Trophoblast cell (in vitro differentiated cells and primary cell): ENCODE measurements at regions not wholly inside any gene's neighbourhood (a gene's known extent, or its start where the extent isn't known, plus 50 kb on each side); places are given as distances from the start of the nearest gene placed in this dataset.
A peak's percentile ranks its signal among the peaks of the same experiment; 100 is the strongest.

Experiments used
- DNase-seq, 2 donors: peaks; one replicate each; pipeline ENCODE4 v3.0.0-alpha.2; 2016
- H2AFZ ChIP-seq: 2 replicates; pipeline ENCODE4 v1.6.1; 2013; ENCODE audit warnings: low read length, moderate library complexity, mild to moderate bottlenecking; ENCODE audit not compliant: insufficient read depth, poor library complexity
- H2AK5ac ChIP-seq: 2 replicates; pipeline ENCODE4 v1.6.1; 2013; ENCODE audit warnings: mild to moderate bottlenecking, low read length
- H2BK120ac ChIP-seq: 2 replicates; pipeline ENCODE4 v1.6.1; 2013; ENCODE audit warnings: low read length, mild to moderate bottlenecking, moderate library complexity; ENCODE audit not compliant: insufficient read depth, poor library complexity
- H2BK12ac ChIP-seq: 2 replicates; pipeline ENCODE4 v1.6.1; 2013; ENCODE audit warnings: mild to moderate bottlenecking, low read length, moderate library complexity
- H2BK5ac ChIP-seq: 2 replicates; pipeline ENCODE4 v1.6.1; 2013; ENCODE audit warnings: low read length, low read depth, moderate library complexity, mild to moderate bottlenecking; ENCODE audit not compliant: poor library complexity
- H3K14ac ChIP-seq: 2 replicates; pipeline ENCODE4 v1.6.1; 2013; ENCODE audit warnings: mild to moderate bottlenecking, low read length
- H3K18ac ChIP-seq: 2 replicates; pipeline ENCODE4 v1.6.1; 2013; ENCODE audit warnings: mild to moderate bottlenecking, low read length
- H3K23ac ChIP-seq: 2 replicates; pipeline ENCODE4 v1.6.1; 2013; ENCODE audit warnings: low read length
- H3K27ac ChIP-seq: 2 replicates; pipeline ENCODE4 v1.5.1; 2013; ENCODE audit warnings: low read depth, mild to moderate bottlenecking, inconsistent platforms, low read length, moderate library complexity
- H3K27me3 ChIP-seq: 2 replicates; pipeline ENCODE4 v1.6.1; 2013; ENCODE audit warnings: inconsistent platforms, mild to moderate bottlenecking, low read length, moderate library complexity; ENCODE audit not compliant: insufficient read depth
- H3K36me3 ChIP-seq, 2 experiments: 1 replicate in 1 of 2; 2 replicates in 1 of 2; pipeline ENCODE4 v1.6.1; 2013; ENCODE audit warnings: low read length in 2 of 2, mild to moderate bottlenecking in 2 of 2, moderate library complexity in 1 of 2; ENCODE audit not compliant: insufficient read depth in 2 of 2, control insufficient read depth in 1 of 2
- H3K4ac ChIP-seq: 2 replicates; pipeline ENCODE4 v1.6.1; 2013; ENCODE audit warnings: low read depth, mild to moderate bottlenecking, low read length, moderate library complexity
- H3K4me1 ChIP-seq, 2 experiments: 1 replicate in 1 of 2; 2 replicates in 1 of 2; pipeline ENCODE4 v1.6.1; 2013; ENCODE audit warnings: low read length in 2 of 2, mild to moderate bottlenecking in 2 of 2, moderate library complexity in 1 of 2; ENCODE audit not compliant: insufficient read depth in 2 of 2, control insufficient read depth in 1 of 2
- H3K4me2 ChIP-seq: 2 replicates; pipeline ENCODE4 v1.6.1; 2013; ENCODE audit warnings: inconsistent platforms, mild to moderate bottlenecking, low read length, moderate library complexity
- H3K4me3 ChIP-seq: 2 replicates; pipeline ENCODE4 v1.5.1; 2013; ENCODE audit warnings: mild to moderate bottlenecking, low read depth, low read length, inconsistent platforms
- H3K79me1 ChIP-seq: one replicate; pipeline ENCODE4 v1.6.1; 2013; ENCODE audit warnings: low read length
- H3K79me2 ChIP-seq: 2 replicates; pipeline ENCODE4 v1.6.1; 2013; ENCODE audit warnings: low read length, mild to moderate bottlenecking; ENCODE audit not compliant: control insufficient read depth, insufficient read depth, poor library complexity
- H3K9ac ChIP-seq: 2 replicates; pipeline ENCODE4 v1.6.1; 2013; ENCODE audit warnings: mild to moderate bottlenecking, low read length
- H3K9me3 ChIP-seq: 2 replicates; pipeline ENCODE4 v1.6.1; 2013; ENCODE audit warnings: low read depth, mild to moderate bottlenecking, control low read depth, inconsistent platforms, low read length; ENCODE audit not compliant: insufficient read depth
- H4K12ac ChIP-seq: 2 replicates; pipeline ENCODE4 v1.6.1; 2013; ENCODE audit warnings: low read depth, mild to moderate bottlenecking, low read length, moderate library complexity
- H4K8ac ChIP-seq: 2 replicates; pipeline ENCODE4 v1.6.1; 2013; ENCODE audit warnings: low read depth, mild to moderate bottlenecking, low read length, moderate library complexity
- H4K91ac ChIP-seq: one replicate; pipeline ENCODE4 v1.6.1; 2013; ENCODE audit warnings: low read depth, mild to moderate bottlenecking, low read length, moderate library complexity
- WGBS: extraction: QIAGEN DNeasy Blood & Tissue Kit; methylation state at CpG from one replicate; pipeline ENCODE4 v1.1.7; 2013; ENCODE audit warnings: missing lambda C conversion rate; ENCODE audit not compliant: insufficient read length, insufficient coverage; ENCODE audit errors: extremely low coverage; 5-methylcytosine and 5-hydroxymethylcytosine counted together

DNA sequence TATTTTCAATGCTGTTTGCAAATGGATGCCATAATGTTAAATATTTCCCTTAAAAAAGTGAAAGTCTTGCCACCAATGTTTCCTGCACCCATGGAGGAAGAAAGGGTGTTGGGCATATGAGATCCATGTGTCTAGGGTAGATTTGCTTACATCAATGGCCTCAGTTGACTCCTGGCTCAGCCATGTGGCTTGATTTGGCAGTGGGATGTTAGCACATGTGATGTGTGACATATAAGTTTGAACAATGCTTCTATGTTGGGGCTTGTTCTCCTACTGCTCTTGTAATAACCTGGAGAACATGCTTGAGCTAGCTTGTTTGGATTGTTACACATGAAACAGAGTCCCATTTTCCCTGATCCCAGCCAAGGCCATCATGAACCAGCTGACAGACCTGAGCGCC is 187.6 kb downstream of the SCP2D1 start:
- DNase-seq: no peak
- H4K8ac ChIP-seq: no peak overlapping the region
- H2BK120ac ChIP-seq: no peak overlapping the region
- no peak overlapping the region for H3K18ac ChIP-seq
- no peak overlapping the region for H3K14ac ChIP-seq
- no peak overlapping the region for H3K4me2 ChIP-seq
- no peak overlapping the region for H3K9ac ChIP-seq
- H3K79me2 ChIP-seq: no peaks in the 10 kb centered on the region
- no peak overlapping the region for H4K12ac ChIP-seq
- H4K91ac ChIP-seq: no peak overlapping the region
- H3K23ac ChIP-seq: no peak overlapping the region
- H3K36me3 ChIP-seq: no peaks in the 10 kb centered on the region
- no peaks in the 10 kb centered on the region for H3K27me3 ChIP-seq
- H2AFZ ChIP-seq: no peak overlapping the region
- H3K4me3 ChIP-seq: no peak overlapping the region
- no peak overlapping the region for H2BK12ac ChIP-seq
- no peaks in the 10 kb centered on the region for H3K79me1 ChIP-seq
- H3K4ac ChIP-seq: no peak overlapping the region
- H3K27ac ChIP-seq: no peak overlapping the region
- H3K4me1 ChIP-seq: no peaks in the 10 kb centered on the region
- H3K9me3 ChIP-seq: peaks cover 4% of the 10 kb centered on the region
- no CpG with 5 or more reads among the region's 1 CpG for WGBS
- no peak overlapping the region for H2BK5ac ChIP-seq
- no peak overlapping the region for H2AK5ac ChIP-seq

DNA sequence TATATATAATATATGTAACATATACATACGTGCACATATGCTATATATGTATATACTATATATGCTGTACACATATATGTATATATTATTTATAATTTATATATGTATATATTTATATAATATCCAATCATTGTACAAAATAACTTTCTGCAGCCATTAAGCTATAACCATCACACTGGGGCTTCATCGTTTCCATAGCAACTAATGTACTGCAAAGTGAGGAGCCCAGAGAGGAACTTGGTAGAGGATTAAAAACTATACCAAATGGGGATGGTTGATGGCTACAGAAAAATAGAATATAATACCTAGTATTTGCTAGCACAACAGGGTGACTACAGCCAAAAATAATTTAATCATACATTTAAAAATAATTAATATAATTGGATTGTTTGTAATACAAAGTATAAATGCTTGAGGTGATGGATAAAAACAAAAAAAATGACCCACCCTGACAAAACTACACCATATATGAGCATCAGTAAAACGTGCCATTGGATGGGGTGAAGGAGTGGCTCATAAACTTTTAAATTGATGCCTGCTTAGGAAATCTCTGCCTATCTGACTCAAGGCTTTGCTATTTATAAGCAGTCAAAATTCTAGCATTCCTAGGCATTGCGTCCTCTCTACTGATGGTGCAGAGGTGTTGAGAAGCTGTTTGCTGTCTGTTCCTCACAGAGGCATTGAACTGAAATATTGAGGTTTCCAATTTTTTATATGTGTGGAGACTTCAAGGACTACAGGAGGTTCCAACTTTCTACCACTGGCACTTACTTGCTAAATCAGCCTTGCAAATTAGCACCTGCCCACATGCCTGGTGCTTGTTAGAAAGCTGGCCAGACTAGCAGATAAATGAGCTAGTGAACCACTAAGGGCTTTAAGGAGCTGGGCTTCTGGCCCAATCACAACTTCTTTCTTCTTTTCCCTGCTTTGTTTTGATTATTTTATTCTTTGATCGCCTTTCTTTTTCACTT is 190.1 kb downstream of the SCP2D1 start:
- Histone ChIP-seq H2BK5ac (no peak overlapping the region), H3K14ac (no peak overlapping the region), H3K9ac (no peak overlapping the region), H4K8ac (no peak overlapping the region), H3K27ac (no peak overlapping the region), H3K4me1 (no peaks in the 10 kb centered on the region), H2AFZ (no peak overlapping the region), H3K27me3 (no peaks in the 10 kb centered on the region), H3K79me2 (no peaks in the 10 kb centered on the region), H3K4me3 (no peak overlapping the region), H2BK120ac (no peak overlapping the region), H3K79me1 (no peaks in the 10 kb centered on the region), H4K12ac (no peak overlapping the region), H2AK5ac (no peak overlapping the region), H3K4me2 (no peak overlapping the region), H4K91ac (no peak overlapping the region), H3K9me3 (peaks cover 1% of the 10 kb centered on the region), H3K18ac (no peak overlapping the region), H3K36me3 (no peaks in the 10 kb centered on the region), H2BK12ac (no peak overlapping the region), H3K23ac (no peak overlapping the region), H3K4ac (no peak overlapping the region)
- no CpG with 5 or more reads among the region's 5 CpGs for WGBS
- DNase-seq: peak; percentile 9 to 68

DNA sequence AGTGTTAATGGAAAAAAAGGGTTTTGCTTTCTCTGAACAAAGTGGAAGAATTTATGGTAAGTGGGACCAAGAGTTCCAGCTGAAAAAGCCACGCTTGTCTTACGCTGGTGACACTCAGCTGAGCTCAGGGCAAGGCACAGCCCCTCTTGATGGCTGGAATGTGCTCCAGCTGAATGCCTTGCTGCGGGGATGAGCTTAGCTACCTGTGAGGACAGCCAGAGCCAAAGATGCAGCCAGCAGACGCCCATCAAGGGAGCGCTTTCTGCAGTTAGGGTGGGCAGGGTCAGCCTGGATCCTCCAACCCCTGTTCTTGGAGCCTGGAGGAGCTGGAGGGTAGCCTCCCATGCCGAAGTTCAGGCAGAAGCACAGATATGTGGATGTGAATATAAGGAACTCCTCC is 191.4 kb downstream of the SCP2D1 start:
- Histone ChIP-seq H3K79me2 (no peaks in the 10 kb centered on the region), H2BK5ac (no peak overlapping the region), H3K23ac (no peak overlapping the region), H4K91ac (no peak overlapping the region), H3K4me2 (no peak overlapping the region), H3K4me3 (no peak overlapping the region), H3K14ac (no peak overlapping the region), H3K9me3 (peaks cover under 1% of the 10 kb centered on the region), H3K4me1 (no peaks in the 10 kb centered on the region), H3K9ac (no peak overlapping the region), H3K27me3 (no peaks in the 10 kb centered on the region), H3K27ac (no peak overlapping the region), H2AK5ac (no peak overlapping the region), H4K8ac (no peak overlapping the region), H2BK120ac (no peak overlapping the region), H3K36me3 (no peaks in the 10 kb centered on the region), H3K4ac (no peak overlapping the region), H4K12ac (no peak overlapping the region), H2BK12ac (no peak overlapping the region), H3K79me1 (no peaks in the 10 kb centered on the region), H2AFZ (no peak overlapping the region), H3K18ac (no peak overlapping the region)
- no peak for DNase-seq
- no CpG with 5 or more reads among the region's 6 CpGs for WGBS

DNA sequence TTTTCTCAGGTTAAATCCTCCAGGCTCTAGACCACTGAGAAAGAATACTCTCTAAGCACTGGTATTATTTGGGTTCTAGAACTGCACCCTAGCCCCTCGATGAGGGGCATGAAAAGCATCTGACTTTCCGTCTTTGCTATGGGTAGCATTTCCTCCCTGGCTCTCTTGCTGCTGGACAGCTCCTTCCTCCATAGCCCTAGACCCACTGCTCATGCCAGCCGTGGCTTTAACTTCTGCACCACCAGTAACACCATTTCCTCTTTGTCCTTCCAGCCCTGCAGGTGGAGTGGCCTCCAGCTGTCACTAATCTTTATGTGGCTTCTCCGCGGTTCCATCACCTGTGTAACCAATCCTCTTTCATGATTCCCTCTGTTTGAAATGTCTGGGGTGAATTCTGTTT is 194.9 kb downstream of the SCP2D1 start:
- Histone ChIP-seq H3K79me2 (no peaks in the 10 kb centered on the region), H2BK12ac (no peak overlapping the region), H3K79me1 (no peaks in the 10 kb centered on the region), H3K23ac (no peak overlapping the region), H4K12ac (no peak overlapping the region), H3K18ac (no peak overlapping the region), H3K4me2 (no peak overlapping the region), H3K4ac (no peak overlapping the region), H2AK5ac (no peak overlapping the region), H3K14ac (no peak overlapping the region), H3K27me3 (no peaks in the 10 kb centered on the region), H3K9ac (no peak overlapping the region), H4K8ac (no peak overlapping the region), H3K27ac (no peak overlapping the region), H2BK120ac (no peak overlapping the region), H2BK5ac (no peak overlapping the region), H3K4me3 (no peak overlapping the region), H2AFZ (no peak overlapping the region), H3K4me1 (no peaks in the 10 kb centered on the region), H3K9me3 (no peaks in the 10 kb centered on the region), H3K36me3 (no peaks in the 10 kb centered on the region), H4K91ac (no peak overlapping the region)
- no CpG with 5 or more reads among the region's 5 CpGs for WGBS
- DNase-seq: no peak
